ENCODE measurements at regions not wholly inside any gene's neighbourhood (a gene's known extent, or its start where the extent isn't known, plus 50 kb on each side); places are given as distances from the start of the nearest gene placed in this dataset.

- no peak for DNase-seq (ENCODE audit: low spot score)
Measured at GRCh38 chr14:38316922-38317321, 61.0 kb upstream of the CLEC14A start.

- DNase-seq (ENCODE audit: low spot score) = no peak
Measured at GRCh38 chr14:38311655-38312054, 55.8 kb upstream of the CLEC14A start.

DNA sequence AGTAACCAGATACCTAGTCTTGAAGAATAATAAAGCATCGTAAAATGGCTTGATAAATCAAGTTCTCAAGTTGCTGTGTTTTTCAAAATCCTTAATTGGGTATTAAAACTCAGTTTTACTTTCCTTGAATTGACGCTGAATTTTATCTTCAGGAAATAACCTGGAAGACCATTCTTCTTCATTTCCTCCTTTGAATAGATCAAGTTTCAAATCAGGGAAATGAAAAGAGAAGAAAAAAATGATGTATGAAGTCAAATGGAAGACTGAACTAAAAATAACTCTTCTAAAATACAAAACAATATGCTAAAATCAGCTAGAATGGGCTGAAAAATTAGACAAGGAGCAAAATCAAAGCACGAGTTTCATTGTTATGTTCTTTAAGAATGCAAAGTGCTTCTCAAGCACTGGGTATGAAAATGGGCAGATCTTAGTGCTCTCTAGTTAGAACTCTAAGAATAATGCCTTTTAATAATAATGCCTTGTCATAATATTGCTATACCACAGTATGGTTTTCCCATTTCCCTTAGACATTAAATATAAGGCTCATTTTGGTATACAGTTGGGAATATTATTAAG, 54.6 kb upstream of the CLEC14A start:
- DNase-seq (ENCODE audit: low spot score) = no peak

DNA sequence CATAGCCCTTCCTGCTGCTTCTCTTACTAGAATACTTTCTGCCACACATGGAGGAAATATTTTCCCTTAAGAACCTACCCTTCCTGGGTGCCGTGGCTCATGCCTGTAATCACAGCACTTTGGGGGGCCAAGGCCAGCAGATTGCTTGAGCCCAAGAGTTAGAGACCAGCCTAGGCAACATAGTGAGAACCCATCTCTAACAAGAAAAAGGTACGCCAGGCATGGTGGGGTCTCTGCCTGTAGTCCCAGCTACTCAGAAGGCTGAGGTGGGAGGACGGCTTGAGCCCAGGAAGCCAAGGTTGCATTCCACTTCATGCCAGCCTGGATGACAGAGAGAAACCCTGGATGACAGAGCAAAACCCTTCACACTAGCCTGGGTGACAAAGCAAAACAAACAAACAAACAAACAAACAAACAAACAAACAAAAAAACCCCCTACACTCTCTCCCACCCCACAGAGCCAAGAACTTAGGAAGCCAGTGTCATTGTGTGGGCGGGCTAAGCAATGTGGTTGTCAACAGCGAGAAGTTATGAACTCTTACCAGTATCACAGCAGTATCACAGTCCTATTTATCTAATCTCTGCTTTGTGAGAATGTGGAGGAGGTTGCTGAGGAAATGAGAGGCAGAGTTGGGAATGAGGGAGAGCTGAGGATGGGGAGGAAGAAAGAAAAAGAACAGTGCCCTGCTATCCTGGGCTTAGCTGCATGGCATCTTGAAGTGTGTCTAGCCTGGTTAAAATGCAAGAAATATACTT, 53.8 kb upstream of the CLEC14A start:
- DNase-seq (ENCODE audit: low spot score) = no peak

Data from AG20443 (cell line).